Heart right ventricle (tissue), 16 donors: ENCODE measurements at regions not wholly inside any gene's neighbourhood (a gene's known extent, or its start where the extent isn't known, plus 50 kb on each side); places are given as distances from the start of the nearest gene placed in this dataset.

Experiments used
- ATAC-seq, 8 donors: fragments of 200-7000 bp; cut with Tn5 transposase; one replicate each; pipeline ENCODE4 v1.9.1; 2020; ENCODE audit warnings: mild to moderate bottlenecking in 8 of 8, moderate library complexity in 8 of 8, moderate number of reproducible peaks in 1 of 8
- DNase-seq, 2 donors: peaks; one replicate each; pipeline ENCODE4 v3.0.0-alpha.2; 2020
- H3K27ac ChIP-seq, 10 donors: fragments of 200-600 bp; sonication (generic) in 2 of 10; one replicate each; pipeline versions ENCODE4 v1.5.0 to v1.8.0; 2020 to 2022; ENCODE audit warnings: mild to moderate bottlenecking in 3 of 10
- H3K27me3 ChIP-seq, 7 donors: fragments of 200-600 bp; one replicate each; pipeline ENCODE4 v1.8.0; 2021 to 2022; ENCODE audit warnings: mild to moderate bottlenecking in 2 of 7
- H3K36me3 ChIP-seq, 9 donors: fragments of 200-600 bp; sonication (generic) in 1 of 9; one replicate each; pipeline versions ENCODE4 v1.5.0 to v1.8.0; 2020 to 2022; ENCODE audit warnings: mild to moderate bottlenecking in 2 of 9
- H3K4me1 ChIP-seq, 9 donors: fragments of 200-600 bp; sonication (generic) in 1 of 9; one replicate each; pipeline versions ENCODE4 v1.5.0 to v1.8.0; 2020 to 2022; ENCODE audit warnings: mild to moderate bottlenecking in 4 of 9
- H3K4me3 ChIP-seq, 10 donors: fragments of 200-600 bp; sonication (generic) in 2 of 10; one replicate each; pipeline versions ENCODE4 v1.5.0 to v1.8.0; 2020 to 2022; ENCODE audit warnings: mild to moderate bottlenecking in 7 of 10, moderate library complexity in 2 of 10
- H3K9me3 ChIP-seq, 11 donors: fragments of 200-600 bp in 10 of 11; sonication (generic) in 2 of 11; one replicate each; pipeline versions ENCODE4 v1.5.0 to v1.8.0; 2013 to 2022; ENCODE audit warnings: mild to moderate bottlenecking in 2 of 11, control low read depth in 1 of 11, moderate library complexity in 1 of 11
- WGBS, 2 donors: extraction: QIAGEN DNeasy Blood & Tissue Kit; methylation state at CpG; one replicate each; pipeline ENCODE4 v1.1.7; 2013; ENCODE audit warnings: inconsistent platforms in 1 of 2; 5-methylcytosine and 5-hydroxymethylcytosine counted together
- intact Hi-C, 10 donors: fragments of 100-400 bp; cut with DNase I; formaldehyde crosslinking; loops; one replicate each; pipeline versions ENCODE4 v1.11.1 to v1.14.2; 2022
- TF ChIP-seq, protein P1 (sequence below), 9 donors: fragments of 200-600 bp; sonication (generic) in 2 of 9; IDR thresholded peaks; one replicate each; pipeline versions ENCODE4 v1.5.0 to v1.8.0; 2021 to 2022; ENCODE audit warnings: antibody characterized with exemption in 9 of 9, mild to moderate bottlenecking in 5 of 9, moderate library complexity in 1 of 9
- donor health status: Arrhythmogenic right ventricular cardiomyopathy.
- donor health status: ischemic (EF 13 %, LVEDD 7.1; RV severe dilation, severe dysfunction).
- donor health status: healthy with polysubstance abuse.
- donor health status: DM: no; HTN: yes; CAD: no.
- donor health status: DM: no; HTN: no; CAD: no.
- donor health status: ischemic (EF 25% LVEDD 6.9; RV normal size, moderate dysfunction).
- donor health status: ischemic (EF 25% LVEDD 5.7; RV mildly dilated, moderate dysfunction).
- donor health status: healthy.
- donor health status: DM: yes; HTN: yes; CAD: no.
- donor health status: Ischemic cardiomyopathy.
- donor health status: ischemic (EF 35%, LVEDD 5.7; RV mildly dilated, moderate dysfunction).
- donor health status: nonischemic (EF 11% LVEDD 7.7; RV severe dilation, severe dysfunction).
- donor health status: DM: yes; HTN: yes; CAD: no.
- donor health status: PGD.
- donor health status: ischemic (EF 29% LVEDD 5.4; RV normal size, mild dysfunction).
- donor health status: nonischemic (EF 23%, LVEDD 6.1; RV moderate dilation, normal function).

DNA sequence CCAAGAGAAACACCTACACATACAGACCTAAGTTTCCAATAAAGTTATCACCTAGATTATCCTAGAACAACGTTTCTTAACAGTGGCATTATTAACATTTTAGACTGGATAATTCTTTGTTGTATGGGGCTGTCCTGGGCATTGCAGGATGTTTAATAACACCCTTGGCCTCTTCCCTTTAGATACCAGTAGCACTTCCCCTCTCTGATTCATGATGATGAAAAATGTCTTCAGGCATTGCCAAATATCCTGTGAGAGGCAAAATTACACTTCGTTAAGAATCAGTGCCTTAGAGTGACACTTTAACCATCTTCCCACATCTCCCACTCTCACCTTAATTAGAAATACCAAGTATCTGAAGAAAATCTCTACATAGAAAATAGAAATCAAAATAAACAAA lies 352.6 kb downstream of the CGGBP1 start:
- intact Hi-C loops, result no loop called here
- ATAC-seq, result no peak
- TF ChIP-seq, protein P1, sequence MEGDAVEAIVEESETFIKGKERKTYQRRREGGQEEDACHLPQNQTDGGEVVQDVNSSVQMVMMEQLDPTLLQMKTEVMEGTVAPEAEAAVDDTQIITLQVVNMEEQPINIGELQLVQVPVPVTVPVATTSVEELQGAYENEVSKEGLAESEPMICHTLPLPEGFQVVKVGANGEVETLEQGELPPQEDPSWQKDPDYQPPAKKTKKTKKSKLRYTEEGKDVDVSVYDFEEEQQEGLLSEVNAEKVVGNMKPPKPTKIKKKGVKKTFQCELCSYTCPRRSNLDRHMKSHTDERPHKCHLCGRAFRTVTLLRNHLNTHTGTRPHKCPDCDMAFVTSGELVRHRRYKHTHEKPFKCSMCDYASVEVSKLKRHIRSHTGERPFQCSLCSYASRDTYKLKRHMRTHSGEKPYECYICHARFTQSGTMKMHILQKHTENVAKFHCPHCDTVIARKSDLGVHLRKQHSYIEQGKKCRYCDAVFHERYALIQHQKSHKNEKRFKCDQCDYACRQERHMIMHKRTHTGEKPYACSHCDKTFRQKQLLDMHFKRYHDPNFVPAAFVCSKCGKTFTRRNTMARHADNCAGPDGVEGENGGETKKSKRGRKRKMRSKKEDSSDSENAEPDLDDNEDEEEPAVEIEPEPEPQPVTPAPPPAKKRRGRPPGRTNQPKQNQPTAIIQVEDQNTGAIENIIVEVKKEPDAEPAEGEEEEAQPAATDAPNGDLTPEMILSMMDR (IDR thresholded peaks at IDR 0.05), result no peak
- no peak overlapping the region for H3K4me3 ChIP-seq
- H3K4me1 ChIP-seq, result no peaks in the 10 kb centered on the region
- peaks cover 0 to 21% (median 0%) of the 10 kb centered on the region in 11 donors for H3K9me3 ChIP-seq
- H3K36me3 ChIP-seq, result no peaks in the 10 kb centered on the region
- WGBS, 2 donors, result 55 to 67% methylated on average over 2 of the region's 2 CpGs
- DNase-seq, result no peak
- H3K27me3 ChIP-seq, result no peaks in the 10 kb centered on the region
- no peak overlapping the region for H3K27ac ChIP-seq

DNA sequence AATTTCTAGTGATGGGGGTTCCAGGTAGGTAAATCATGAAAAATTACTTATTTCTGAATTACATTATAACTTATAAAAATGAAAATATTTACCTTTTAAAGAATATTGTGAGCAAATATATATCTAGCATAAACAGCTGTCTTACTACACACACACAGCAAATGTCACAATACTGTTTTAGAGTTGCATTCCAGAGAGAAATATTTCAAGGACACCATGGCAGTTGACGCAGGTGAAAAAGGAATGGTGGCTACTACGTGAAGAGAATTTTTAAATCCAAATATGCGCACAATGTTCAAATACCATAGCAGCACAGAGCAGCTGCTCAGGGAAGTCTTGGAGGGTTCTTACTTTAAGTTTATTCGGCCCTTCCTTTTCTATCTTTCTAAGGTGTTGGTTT lies 356.2 kb downstream of the CGGBP1 start:
- H3K27me3 ChIP-seq, result no peaks in the 10 kb centered on the region

DNA sequence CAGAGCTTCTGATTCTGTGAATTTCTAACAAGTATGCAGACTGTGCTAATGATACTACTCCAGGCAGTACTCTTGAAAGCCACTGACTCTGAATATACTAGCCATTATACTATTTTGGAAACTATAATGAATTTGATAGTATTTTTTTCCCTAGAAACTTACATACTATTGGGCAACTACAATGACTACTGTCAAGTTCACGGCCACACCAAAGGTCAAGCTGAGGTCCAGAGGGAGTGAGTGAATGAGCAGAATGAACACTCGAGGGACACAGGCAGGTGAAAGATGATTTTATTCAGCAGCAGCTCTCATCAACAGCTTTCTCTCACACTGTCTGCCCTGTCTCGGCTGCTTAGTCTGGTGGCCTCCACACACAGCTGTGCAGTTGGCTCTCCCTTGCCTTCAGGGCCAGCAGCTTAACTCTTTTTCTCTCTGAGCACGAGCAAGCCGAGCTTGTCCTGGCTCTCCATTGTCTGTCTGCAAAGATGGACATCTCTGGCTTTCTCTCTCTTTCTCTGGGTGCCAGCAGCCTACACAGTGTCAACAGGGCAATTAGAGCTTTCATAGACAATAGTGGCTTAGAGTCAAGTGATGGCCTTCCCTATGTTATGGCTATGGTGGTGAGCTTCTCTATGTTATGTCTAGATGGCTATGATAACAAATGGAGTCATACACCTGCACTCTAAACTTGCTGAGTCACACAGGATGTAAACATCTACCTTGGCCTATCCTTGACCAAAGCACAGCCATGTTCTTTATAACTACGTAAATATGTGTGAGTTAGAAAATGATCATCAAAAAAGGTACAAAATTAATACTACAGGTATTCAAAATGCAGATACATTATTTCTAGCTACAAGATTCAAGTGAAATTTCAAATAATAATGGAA lies 362.4 kb downstream of the CGGBP1 start:
- Histone ChIP-seq H3K27me3 (no peaks in the 10 kb centered on the region), H3K9me3 (no peaks in the 10 kb centered on the region), H3K36me3 (no peaks in the 10 kb centered on the region), H3K4me3 (no peak overlapping the region), H3K4me1 (no peaks in the 10 kb centered on the region), H3K27ac (no peak overlapping the region)
- no peak for DNase-seq
- intact Hi-C loops, result no loop called here
- ATAC-seq, result no peak
- 64 to 71% methylated on average over 6 of the region's 6 CpGs for WGBS, 2 donors
- TF ChIP-seq, protein P1 (IDR thresholded peaks at IDR 0.05), result no peak

More for the DNA sequence above, 356.2 kb downstream of the CGGBP1 start:
- Histone ChIP-seq H3K36me3 (no peaks in the 10 kb centered on the region), H3K27ac (no peak overlapping the region), H3K4me3 (no peak overlapping the region), H3K4me1 (no peaks in the 10 kb centered on the region), H3K9me3 (peaks cover 0 to 8% (median 0%) of the 10 kb centered on the region in 11 donors)
- ATAC-seq (no peak), DNase-seq (no peak)
- 87% methylated on average over 4 of the region's 4 CpGs for WGBS, 2 donors
- intact Hi-C loops, result no loop called here
- TF ChIP-seq, protein P1 (IDR thresholded peaks at IDR 0.05), result no peak

DNA sequence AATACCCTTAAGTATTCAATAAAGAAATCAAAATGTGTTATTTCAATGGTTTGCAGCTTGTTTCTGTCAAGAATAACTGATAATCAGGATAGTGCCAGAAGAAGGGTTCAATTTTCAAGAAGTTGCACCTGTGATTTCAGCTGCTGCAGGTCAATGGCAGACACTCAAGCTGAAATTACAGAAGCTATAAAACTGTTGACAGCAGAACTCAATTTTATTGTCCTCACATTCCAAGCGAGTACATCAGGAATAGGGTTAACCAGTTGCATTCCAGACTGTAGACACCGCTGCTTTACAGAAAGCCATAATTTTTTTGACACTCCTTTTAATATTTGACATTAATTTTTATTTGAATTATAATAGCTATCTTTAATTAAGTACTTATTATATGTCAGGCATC lies 364.1 kb downstream of the CGGBP1 start:
- H3K4me3 ChIP-seq, result no peak overlapping the region
- intact Hi-C loops, result no loop called here
- no peaks in the 10 kb centered on the region for H3K4me1 ChIP-seq
- DNase-seq, result no peak
- TF ChIP-seq, protein P1 (IDR thresholded peaks at IDR 0.05), result no peak
- 44 to 49% methylated on average over 2 of the region's 2 CpGs for WGBS, 2 donors
- no peaks in the 10 kb centered on the region for H3K36me3 ChIP-seq
- ATAC-seq, result no peak
- H3K9me3 ChIP-seq, result no peaks in the 10 kb centered on the region
- no peaks in the 10 kb centered on the region for H3K27me3 ChIP-seq
- H3K27ac ChIP-seq, result no peak overlapping the region
